HEK293 (cell line): ENCODE measurements at regions not wholly inside any gene's neighbourhood (a gene's known extent, or its start where the extent isn't known, plus 50 kb on each side); places are given as distances from the start of the nearest gene placed in this dataset.

ENCODE experiments used
- CTCF ChIA-PET: fragments of 350-600 bp; formaldehyde crosslinking; extraction: SDS; loops from one replicate; lab custom pipeline; 2021; ENCODE audit warnings: antibody characterized with exemption; lab: Yijun Ruan, JAX
- POLR2A ChIA-PET: fragments of 300-600 bp; formaldehyde crosslinking; extraction: SDS; loops from one replicate; lab custom pipeline; 2020; ENCODE audit warnings: antibody characterized with exemption, inconsistent platforms; lab: Yijun Ruan, JAX
- H3K27ac ChIP-seq: fragments of 200-500 bp; sonication (Bioruptor generic); 2 replicates; pipeline ENCODE4 v1.5.1; 2014; ENCODE audit warnings: low read depth, low read length, control low read depth, inconsistent platforms; ENCODE audit errors: extremely low read depth
- H3K36me3 ChIP-seq, 2 experiments: fragments of 200-500 bp in 1 of 2; sonication (Bioruptor generic) in 1 of 2; 1 replicate in 1 of 2; 2 replicates in 1 of 2; pipeline ENCODE4 v1.5.1; 2014 to 2017; ENCODE audit warnings: inconsistent platforms in 2 of 2, low read length in 2 of 2; ENCODE audit not compliant: control insufficient read depth in 2 of 2, insufficient read depth in 1 of 2
- H3K4me1 ChIP-seq: fragments of 200-500 bp; sonication (Bioruptor generic); 2 replicates; pipeline ENCODE4 v1.5.1; 2014; ENCODE audit warnings: mild to moderate bottlenecking, low read length, inconsistent platforms; ENCODE audit not compliant: control insufficient read depth, insufficient read depth
- H3K4me3 ChIP-seq: 2 replicates; pipeline ENCODE4 v1.5.1; 2011; ENCODE audit warnings: low read depth, mild to moderate bottlenecking, control low read depth, low read length, moderate library complexity
- H3K9me3 ChIP-seq: fragments of 200-500 bp; sonication (Bioruptor generic); 2 replicates; pipeline ENCODE4 v1.5.1; 2014; ENCODE audit warnings: low read depth, low read length, inconsistent platforms; ENCODE audit not compliant: control insufficient read depth, insufficient read depth
- MEIS1 ChIP-seq: sonication (generic); formaldehyde crosslinking; IDR thresholded peaks from 2 replicates; pipeline ENCODE4 v1.8.1; 2022; ENCODE audit warnings: missing genetic modification reagents, mild to moderate bottlenecking, borderline replicate concordance
- TRIM28 ChIP-seq: IDR thresholded peaks from 2 replicates; pipeline ENCODE4 v1.6.1; 2011; ENCODE audit warnings: low read length, control low read depth, borderline replicate concordance
- ZNF10 ChIP-seq: fragments of 450-650 bp; formaldehyde crosslinking; IDR thresholded peaks from 2 replicates; pipeline ENCODE4 v1.5.1; 2017; ENCODE audit warnings: missing biosample characterization, missing genetic modification characterization
- ZNF223 ChIP-seq: fragments of 450-650 bp; formaldehyde crosslinking; IDR thresholded peaks from 2 replicates; pipeline ENCODE4 v1.5.1; 2016; ENCODE audit warnings: missing biosample characterization, missing genetic modification characterization
- ZNF341 ChIP-seq: fragments of 450-650 bp; formaldehyde crosslinking; IDR thresholded peaks from 2 replicates; pipeline ENCODE4; 2016; ENCODE audit warnings: low read depth, missing biosample characterization, missing genetic modification characterization
- ZNF350 ChIP-seq: fragments of 450-650 bp; formaldehyde crosslinking; IDR thresholded peaks from 2 replicates; pipeline ENCODE4 v1.5.0; 2017; ENCODE audit warnings: missing biosample characterization, mild to moderate bottlenecking, missing genetic modification characterization
- ZNF416 ChIP-seq: fragments of 450-650 bp; formaldehyde crosslinking; IDR thresholded peaks from 2 replicates; pipeline ENCODE4 v1.5.1; 2016; ENCODE audit warnings: missing biosample characterization, missing genetic modification characterization
- ZNF501 ChIP-seq: fragments of 450-650 bp; formaldehyde crosslinking; IDR thresholded peaks from 2 replicates; pipeline ENCODE4 v1.5.1; 2016; ENCODE audit warnings: missing biosample characterization, missing genetic modification characterization
- ZNF514 ChIP-seq: fragments of 450-650 bp; formaldehyde crosslinking; IDR thresholded peaks from 2 replicates; pipeline ENCODE4 v1.5.1; 2016; ENCODE audit warnings: missing biosample characterization, missing genetic modification characterization
- ZNF521 ChIP-seq: fragments of 450-650 bp; formaldehyde crosslinking; IDR thresholded peaks from 2 replicates; pipeline ENCODE4 v1.5.1; 2017; ENCODE audit warnings: missing biosample characterization, mild to moderate bottlenecking, missing genetic modification characterization
- ZNF549 ChIP-seq: fragments of 450-650 bp; IDR thresholded peaks from 2 replicates; pipeline ENCODE4 v1.5.1; 2018; ENCODE audit warnings: missing biosample characterization, missing genetic modification characterization, mild to moderate bottlenecking, inconsistent platforms, moderate library complexity
- ZNF558 ChIP-seq: fragments of 450-650 bp; formaldehyde crosslinking; IDR thresholded peaks from 2 replicates; pipeline ENCODE4 v1.5.1; 2016; ENCODE audit warnings: missing biosample characterization, missing genetic modification characterization
- TF ChIP-seq, protein P1 (sequence below): fragments of 450-650 bp; formaldehyde crosslinking; IDR thresholded peaks from 2 replicates; pipeline ENCODE4 v1.5.1; 2017; ENCODE audit warnings: missing biosample characterization, missing genetic modification characterization
- TF ChIP-seq, protein P2 (sequence below): fragments of 450-650 bp; formaldehyde crosslinking; IDR thresholded peaks from 2 replicates; pipeline ENCODE4 v1.5.1; 2017; ENCODE audit warnings: missing biosample characterization, missing genetic modification characterization
- TF ChIP-seq, protein P3 (sequence below): fragments of 450-650 bp; formaldehyde crosslinking; IDR thresholded peaks from 2 replicates; pipeline ENCODE4 v1.5.1; 2016; ENCODE audit warnings: missing biosample characterization, missing genetic modification characterization, low read depth
- TF ChIP-seq, protein P4 (sequence below): fragments of 450-650 bp; formaldehyde crosslinking; IDR thresholded peaks from 2 replicates; pipeline ENCODE4 v1.5.1; 2016; ENCODE audit warnings: missing biosample characterization, missing genetic modification characterization
- TF ChIP-seq, protein P5 (sequence below): fragments of 450-650 bp; formaldehyde crosslinking; optimal IDR thresholded peaks from 2 replicates; pipeline ENCODE3; 2016; ENCODE audit warnings: missing biosample characterization, mild to moderate bottlenecking, missing genetic modification characterization
- TF ChIP-seq, protein P6 (sequence below): fragments of 450-650 bp; formaldehyde crosslinking; IDR thresholded peaks from 2 replicates; pipeline ENCODE4 v1.5.1; 2016; ENCODE audit warnings: missing biosample characterization, missing genetic modification characterization

DNA sequence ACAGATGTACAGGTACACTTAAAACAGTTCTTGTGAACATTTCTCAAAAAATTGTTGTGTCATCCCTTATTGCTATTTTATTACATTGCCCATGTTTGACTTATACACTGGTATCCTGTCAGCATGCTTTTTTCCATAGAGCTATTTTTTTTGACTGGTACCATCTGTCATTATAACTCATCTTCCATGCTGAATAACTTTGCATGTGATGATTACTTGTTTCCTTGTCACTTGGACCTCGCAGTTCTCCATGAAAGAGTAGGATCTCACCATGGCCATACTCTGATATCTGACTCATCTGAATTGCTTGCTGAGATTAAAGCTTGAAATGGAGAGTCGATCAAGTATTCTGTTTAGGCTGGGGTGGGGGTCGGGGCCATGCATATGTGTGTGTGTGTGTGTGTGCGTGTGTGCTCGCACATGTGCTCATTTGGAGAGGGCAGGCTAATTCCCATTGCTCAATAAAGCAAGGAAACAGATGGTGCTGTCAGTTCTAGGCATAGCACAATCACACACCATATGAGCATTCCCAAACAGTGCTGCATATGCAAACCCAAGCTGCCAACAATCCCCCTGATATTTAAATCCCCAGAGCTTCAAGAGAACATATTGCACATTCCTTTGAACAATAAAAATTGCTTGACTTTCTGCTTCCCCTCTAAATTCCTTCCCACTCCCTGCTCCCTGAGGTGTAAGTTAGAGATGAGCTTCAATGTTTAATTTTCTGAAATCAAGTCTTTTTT is 62.9 kb downstream of the NHLRC3 start:
- TF ChIP-seq, protein P1, sequence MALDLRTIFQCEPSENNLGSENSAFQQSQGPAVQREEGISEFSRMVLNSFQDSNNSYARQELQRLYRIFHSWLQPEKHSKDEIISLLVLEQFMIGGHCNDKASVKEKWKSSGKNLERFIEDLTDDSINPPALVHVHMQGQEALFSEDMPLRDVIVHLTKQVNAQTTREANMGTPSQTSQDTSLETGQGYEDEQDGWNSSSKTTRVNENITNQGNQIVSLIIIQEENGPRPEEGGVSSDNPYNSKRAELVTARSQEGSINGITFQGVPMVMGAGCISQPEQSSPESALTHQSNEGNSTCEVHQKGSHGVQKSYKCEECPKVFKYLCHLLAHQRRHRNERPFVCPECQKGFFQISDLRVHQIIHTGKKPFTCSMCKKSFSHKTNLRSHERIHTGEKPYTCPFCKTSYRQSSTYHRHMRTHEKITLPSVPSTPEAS, result no peak
- TF ChIP-seq ZNF558, result no peak
- TF ChIP-seq ZNF521, result no peak
- TF ChIP-seq TRIM28, result no peak
- TF ChIP-seq, protein P2, sequence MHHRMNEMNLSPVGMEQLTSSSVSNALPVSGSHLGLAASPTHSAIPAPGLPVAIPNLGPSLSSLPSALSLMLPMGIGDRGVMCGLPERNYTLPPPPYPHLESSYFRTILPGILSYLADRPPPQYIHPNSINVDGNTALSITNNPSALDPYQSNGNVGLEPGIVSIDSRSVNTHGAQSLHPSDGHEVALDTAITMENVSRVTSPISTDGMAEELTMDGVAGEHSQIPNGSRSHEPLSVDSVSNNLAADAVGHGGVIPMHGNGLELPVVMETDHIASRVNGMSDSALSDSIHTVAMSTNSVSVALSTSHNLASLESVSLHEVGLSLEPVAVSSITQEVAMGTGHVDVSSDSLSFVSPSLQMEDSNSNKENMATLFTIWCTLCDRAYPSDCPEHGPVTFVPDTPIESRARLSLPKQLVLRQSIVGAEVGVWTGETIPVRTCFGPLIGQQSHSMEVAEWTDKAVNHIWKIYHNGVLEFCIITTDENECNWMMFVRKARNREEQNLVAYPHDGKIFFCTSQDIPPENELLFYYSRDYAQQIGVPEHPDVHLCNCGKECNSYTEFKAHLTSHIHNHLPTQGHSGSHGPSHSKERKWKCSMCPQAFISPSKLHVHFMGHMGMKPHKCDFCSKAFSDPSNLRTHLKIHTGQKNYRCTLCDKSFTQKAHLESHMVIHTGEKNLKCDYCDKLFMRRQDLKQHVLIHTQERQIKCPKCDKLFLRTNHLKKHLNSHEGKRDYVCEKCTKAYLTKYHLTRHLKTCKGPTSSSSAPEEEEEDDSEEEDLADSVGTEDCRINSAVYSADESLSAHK (tag by site-specific recombination), result no peak
- TF ChIP-seq, protein P3, sequence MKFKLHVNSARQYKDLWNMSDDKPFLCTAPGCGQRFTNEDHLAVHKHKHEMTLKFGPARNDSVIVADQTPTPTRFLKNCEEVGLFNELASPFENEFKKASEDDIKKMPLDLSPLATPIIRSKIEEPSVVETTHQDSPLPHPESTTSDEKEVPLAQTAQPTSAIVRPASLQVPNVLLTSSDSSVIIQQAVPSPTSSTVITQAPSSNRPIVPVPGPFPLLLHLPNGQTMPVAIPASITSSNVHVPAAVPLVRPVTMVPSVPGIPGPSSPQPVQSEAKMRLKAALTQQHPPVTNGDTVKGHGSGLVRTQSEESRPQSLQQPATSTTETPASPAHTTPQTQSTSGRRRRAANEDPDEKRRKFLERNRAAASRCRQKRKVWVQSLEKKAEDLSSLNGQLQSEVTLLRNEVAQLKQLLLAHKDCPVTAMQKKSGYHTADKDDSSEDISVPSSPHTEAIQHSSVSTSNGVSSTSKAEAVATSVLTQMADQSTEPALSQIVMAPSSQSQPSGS (tag by site-specific recombination), result no peak
- no peak for TF ChIP-seq ZNF416
- TF ChIP-seq ZNF10, result no peak
- no peak for TF ChIP-seq ZNF350 (tag by site-specific recombination)
- no peak for TF ChIP-seq ZNF341
- Histone ChIP-seq H3K36me3 (no peaks in the 10 kb centered on the region), H3K9me3 (no peaks in the 10 kb centered on the region), H3K4me3 (no peak overlapping the region), H3K27ac (no peak overlapping the region), H3K4me1 (no peaks in the 10 kb centered on the region)
- ChIA-PET POLR2A (no interaction called here), CTCF (no interaction called here)

DNA sequence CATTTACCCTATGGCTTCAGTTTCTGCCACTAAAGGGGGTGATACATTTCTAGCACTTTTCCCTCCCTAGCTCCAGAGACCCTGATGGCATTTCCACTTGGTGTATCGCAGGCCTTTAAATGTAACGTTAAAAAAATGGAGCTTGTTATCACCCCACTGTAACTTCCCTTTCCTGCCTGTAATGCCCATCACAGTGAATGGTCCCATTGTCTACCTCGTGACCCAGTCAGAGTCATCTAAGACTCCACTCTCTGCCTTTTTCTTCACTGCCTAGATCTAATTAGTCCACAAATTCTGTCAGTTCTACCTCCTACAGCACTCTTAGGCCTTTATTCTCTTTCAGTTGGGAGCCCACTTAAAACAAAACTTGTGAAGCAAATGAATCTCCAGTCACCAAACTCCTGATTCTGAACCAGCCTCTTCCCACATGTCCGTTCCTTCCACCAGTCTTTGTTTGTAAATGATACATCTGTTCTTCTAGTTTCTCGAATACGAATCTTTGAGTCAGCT is 64.8 kb downstream of the NHLRC3 start:
- H3K4me3 ChIP-seq, result no peak overlapping the region
- H3K9me3 ChIP-seq, result no peaks in the 10 kb centered on the region
- H3K27ac ChIP-seq, result no peak overlapping the region
- no peaks in the 10 kb centered on the region; the same call in 1 of the 2 replicates for H3K4me1 ChIP-seq
- TF ChIP-seq ZNF514 (no peak), ZNF549 (tag by site-specific recombination) (no peak), MEIS1 (CRISPR knock-in tag) (no peak), ZNF501 (tag by site-specific recombination) (no peak), ZNF223 (tag by site-specific recombination) (no peak)
- TF ChIP-seq, protein P4, sequence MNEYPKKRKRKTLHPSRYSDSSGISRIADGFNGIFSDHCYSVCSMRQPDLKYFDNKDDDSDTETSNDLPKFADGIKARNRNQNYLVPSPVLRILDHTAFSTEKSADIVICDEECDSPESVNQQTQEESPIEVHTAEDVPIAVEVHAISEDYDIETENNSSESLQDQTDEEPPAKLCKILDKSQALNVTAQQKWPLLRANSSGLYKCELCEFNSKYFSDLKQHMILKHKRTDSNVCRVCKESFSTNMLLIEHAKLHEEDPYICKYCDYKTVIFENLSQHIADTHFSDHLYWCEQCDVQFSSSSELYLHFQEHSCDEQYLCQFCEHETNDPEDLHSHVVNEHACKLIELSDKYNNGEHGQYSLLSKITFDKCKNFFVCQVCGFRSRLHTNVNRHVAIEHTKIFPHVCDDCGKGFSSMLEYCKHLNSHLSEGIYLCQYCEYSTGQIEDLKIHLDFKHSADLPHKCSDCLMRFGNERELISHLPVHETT (tag by site-specific recombination), result no peak
- TF ChIP-seq, protein P5, sequence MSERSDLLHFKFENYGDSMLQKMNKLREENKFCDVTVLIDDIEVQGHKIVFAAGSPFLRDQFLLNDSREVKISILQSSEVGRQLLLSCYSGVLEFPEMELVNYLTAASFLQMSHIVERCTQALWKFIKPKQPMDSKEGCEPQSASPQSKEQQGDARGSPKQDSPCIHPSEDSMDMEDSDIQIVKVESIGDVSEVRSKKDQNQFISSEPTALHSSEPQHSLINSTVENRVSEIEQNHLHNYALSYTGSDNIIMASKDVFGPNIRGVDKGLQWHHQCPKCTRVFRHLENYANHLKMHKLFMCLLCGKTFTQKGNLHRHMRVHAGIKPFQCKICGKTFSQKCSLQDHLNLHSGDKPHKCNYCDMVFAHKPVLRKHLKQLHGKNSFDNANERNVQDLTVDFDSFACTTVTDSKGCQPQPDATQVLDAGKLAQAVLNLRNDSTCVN, result no peak
- TF ChIP-seq, protein P6, sequence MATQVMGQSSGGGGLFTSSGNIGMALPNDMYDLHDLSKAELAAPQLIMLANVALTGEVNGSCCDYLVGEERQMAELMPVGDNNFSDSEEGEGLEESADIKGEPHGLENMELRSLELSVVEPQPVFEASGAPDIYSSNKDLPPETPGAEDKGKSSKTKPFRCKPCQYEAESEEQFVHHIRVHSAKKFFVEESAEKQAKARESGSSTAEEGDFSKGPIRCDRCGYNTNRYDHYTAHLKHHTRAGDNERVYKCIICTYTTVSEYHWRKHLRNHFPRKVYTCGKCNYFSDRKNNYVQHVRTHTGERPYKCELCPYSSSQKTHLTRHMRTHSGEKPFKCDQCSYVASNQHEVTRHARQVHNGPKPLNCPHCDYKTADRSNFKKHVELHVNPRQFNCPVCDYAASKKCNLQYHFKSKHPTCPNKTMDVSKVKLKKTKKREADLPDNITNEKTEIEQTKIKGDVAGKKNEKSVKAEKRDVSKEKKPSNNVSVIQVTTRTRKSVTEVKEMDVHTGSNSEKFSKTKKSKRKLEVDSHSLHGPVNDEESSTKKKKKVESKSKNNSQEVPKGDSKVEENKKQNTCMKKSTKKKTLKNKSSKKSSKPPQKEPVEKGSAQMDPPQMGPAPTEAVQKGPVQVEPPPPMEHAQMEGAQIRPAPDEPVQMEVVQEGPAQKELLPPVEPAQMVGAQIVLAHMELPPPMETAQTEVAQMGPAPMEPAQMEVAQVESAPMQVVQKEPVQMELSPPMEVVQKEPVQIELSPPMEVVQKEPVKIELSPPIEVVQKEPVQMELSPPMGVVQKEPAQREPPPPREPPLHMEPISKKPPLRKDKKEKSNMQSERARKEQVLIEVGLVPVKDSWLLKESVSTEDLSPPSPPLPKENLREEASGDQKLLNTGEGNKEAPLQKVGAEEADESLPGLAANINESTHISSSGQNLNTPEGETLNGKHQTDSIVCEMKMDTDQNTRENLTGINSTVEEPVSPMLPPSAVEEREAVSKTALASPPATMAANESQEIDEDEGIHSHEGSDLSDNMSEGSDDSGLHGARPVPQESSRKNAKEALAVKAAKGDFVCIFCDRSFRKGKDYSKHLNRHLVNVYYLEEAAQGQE (tag by site-specific recombination), result no peak
- POLR2A ChIA-PET, result no interaction called here
- CTCF ChIA-PET, result interaction anchor here (0.6 to 1.1 kb wide), 2 partner anchors 11 to 167 kb away, joined by 4 to 5 read pairs; no protein-coding TSS in a partner anchor
- H3K36me3 ChIP-seq, result no peaks in the 10 kb centered on the region
